H9 (cell line): ENCODE measurements at regions not wholly inside any gene's neighbourhood (a gene's known extent, or its start where the extent isn't known, plus 50 kb on each side); places are given as distances from the start of the nearest gene placed in this dataset.

Experiments
- DNase-seq: peaks from one replicate; pipeline ENCODE4 v3.0.0-alpha.2; 2017
- H2AFZ ChIP-seq: one replicate; pipeline ENCODE4 v1.6.1; 2013; ENCODE audit warnings: mild to moderate bottlenecking, low read length, control low read depth, moderate library complexity
- H2AK5ac ChIP-seq: 2 replicates; pipeline ENCODE4 v1.6.1; 2013; ENCODE audit warnings: low read length, control low read depth, mixed read lengths; ENCODE audit not compliant: insufficient read length
- H2BK120ac ChIP-seq: one replicate; pipeline ENCODE4 v1.6.1; 2013; ENCODE audit warnings: low read depth, mild to moderate bottlenecking, low read length, control low read depth, inconsistent platforms; ENCODE audit not compliant: poor library complexity, severe bottlenecking
- H2BK12ac ChIP-seq: 2 replicates; pipeline ENCODE4 v1.6.1; 2013; ENCODE audit warnings: low read length, control low read depth, mixed read lengths, low read depth; ENCODE audit not compliant: insufficient read length
- H2BK15ac ChIP-seq: 2 replicates; pipeline ENCODE4 v1.6.1; 2013; ENCODE audit warnings: low read depth, low read length, control low read depth
- H2BK20ac ChIP-seq: one replicate; pipeline ENCODE4 v1.6.1; 2013; ENCODE audit warnings: low read depth, mild to moderate bottlenecking, low read length, control low read depth, inconsistent platforms; ENCODE audit not compliant: poor library complexity, severe bottlenecking
- H2BK5ac ChIP-seq: 2 replicates; pipeline ENCODE4 v1.6.1; 2013; ENCODE audit warnings: low read length, control low read depth, mixed read lengths; ENCODE audit not compliant: insufficient read length
- H3K14ac ChIP-seq: 2 replicates; pipeline ENCODE4 v1.6.1; 2013; ENCODE audit warnings: low read length, control low read depth; ENCODE audit not compliant: insufficient read depth
- H3K18ac ChIP-seq: 2 replicates; pipeline ENCODE4 v1.6.1; 2013; ENCODE audit warnings: low read depth, mild to moderate bottlenecking, mixed read lengths, low read length, control low read depth; ENCODE audit not compliant: insufficient read length
- H3K23ac ChIP-seq: 2 replicates; pipeline ENCODE4 v1.6.1; 2013; ENCODE audit warnings: low read length, control low read depth, mixed read lengths, low read depth; ENCODE audit not compliant: insufficient read length
- H3K23me2 ChIP-seq: 2 replicates; pipeline ENCODE4 v1.6.1; 2013; ENCODE audit warnings: low read depth, mild to moderate bottlenecking, mixed read lengths, low read length, control low read depth; ENCODE audit not compliant: insufficient read length, poor library complexity, severe bottlenecking
- H3K27ac ChIP-seq: 2 replicates; pipeline ENCODE4 v1.5.1; 2013; ENCODE audit warnings: low read length, control low read depth, mixed read lengths, low read depth; ENCODE audit not compliant: insufficient read length
- H3K27me3 ChIP-seq: 2 replicates; pipeline ENCODE4 v1.6.1; 2013; ENCODE audit warnings: low read length, control low read depth, inconsistent platforms; ENCODE audit not compliant: insufficient read depth
- H3K4ac ChIP-seq: 2 replicates; pipeline ENCODE4 v1.6.1; 2013; ENCODE audit warnings: low read depth, mild to moderate bottlenecking, control low read depth, inconsistent platforms, low read length, moderate library complexity
- H3K4me1 ChIP-seq: 2 replicates; pipeline ENCODE4 v1.6.1; 2013; ENCODE audit warnings: low read length, control low read depth, inconsistent platforms; ENCODE audit not compliant: insufficient read depth
- H3K4me2 ChIP-seq: 2 replicates; pipeline ENCODE4 v1.6.1; 2013; ENCODE audit warnings: low read length, control low read depth, mixed read lengths; ENCODE audit not compliant: insufficient read length, insufficient read depth
- H3K56ac ChIP-seq: 2 replicates; pipeline ENCODE4 v1.6.1; 2013; ENCODE audit warnings: low read depth, mild to moderate bottlenecking, mixed read lengths, low read length, control low read depth; ENCODE audit not compliant: insufficient read length
- H3K79me1 ChIP-seq: 2 replicates; pipeline ENCODE4 v1.6.1; 2013; ENCODE audit warnings: low read depth, mild to moderate bottlenecking, moderate library complexity, low read length, control low read depth, inconsistent platforms; ENCODE audit not compliant: insufficient read depth, poor library complexity, severe bottlenecking
- H3K79me2 ChIP-seq: 2 replicates; pipeline ENCODE4 v1.6.1; 2013; ENCODE audit warnings: low read length, control low read depth, inconsistent platforms; ENCODE audit not compliant: insufficient read depth
- H3K9ac ChIP-seq: 2 replicates; pipeline ENCODE4 v1.6.1; 2013; ENCODE audit warnings: low read length, control low read depth, mixed read lengths; ENCODE audit not compliant: insufficient read length; ENCODE audit errors: extremely low read depth
- H3K9me3 ChIP-seq: one replicate; pipeline ENCODE4 v1.6.1; 2013; ENCODE audit warnings: low read depth, low read length, inconsistent platforms; ENCODE audit not compliant: control insufficient read depth
- H3T11ph ChIP-seq: one replicate; pipeline ENCODE4 v1.6.1; 2013; ENCODE audit warnings: mild to moderate bottlenecking, low read length, control low read depth, inconsistent platforms
- H4K20me1 ChIP-seq: one replicate; pipeline ENCODE4 v1.6.1; 2013; ENCODE audit not compliant: control insufficient read depth, insufficient read length, insufficient read depth
- H4K5ac ChIP-seq: 2 replicates; pipeline ENCODE4 v1.6.1; 2013; ENCODE audit warnings: low read depth, mild to moderate bottlenecking, mixed read lengths, low read length, control low read depth; ENCODE audit not compliant: insufficient read length
- H4K8ac ChIP-seq: replicated peaks from 2 replicates; pipeline ENCODE4 v1.6.1; 2013; ENCODE audit warnings: low read length, control low read depth, mixed read lengths, low read depth; ENCODE audit not compliant: insufficient read length
- H4K91ac ChIP-seq: 2 replicates; pipeline ENCODE4 v1.6.1; 2013; ENCODE audit warnings: low read depth, mild to moderate bottlenecking, moderate library complexity, mixed read lengths, low read length, control low read depth; ENCODE audit not compliant: insufficient read length
- H3K27ac Mint-ChIP-seq, 3 experiments: 2 replicates in 2 of 3; 3 replicates in 1 of 3; pipeline ENCODE4 v1.8.0; 2020 to 2021; ENCODE audit warnings: mixed read lengths in 3 of 3, mild to moderate bottlenecking in 1 of 3, moderate library complexity in 1 of 3
- H3K27me3 Mint-ChIP-seq: 2 replicates; pipeline ENCODE4 v1.8.0; 2021; ENCODE audit warnings: low read depth, mild to moderate bottlenecking, moderate library complexity, mixed read lengths
- H3K36me3 Mint-ChIP-seq, 3 experiments: 2 replicates in 2 of 3; 3 replicates in 1 of 3; pipeline ENCODE4 v1.8.0; 2020 to 2021; ENCODE audit warnings: low read depth in 3 of 3, mixed read lengths in 3 of 3; ENCODE audit not compliant: insufficient read depth in 1 of 3
- H3K4me1 Mint-ChIP-seq, 2 experiments: 2 replicates each; pipeline ENCODE4 v1.8.0; 2020; ENCODE audit warnings: mixed read lengths in 2 of 2
- H3K4me3 Mint-ChIP-seq, 2 experiments: 2 replicates in 1 of 2; 3 replicates in 1 of 2; pipeline ENCODE4 v1.8.0; 2020 to 2021; ENCODE audit warnings: mild to moderate bottlenecking in 2 of 2, mixed read lengths in 2 of 2, moderate library complexity in 1 of 2
- H3K9me3 Mint-ChIP-seq, 2 experiments: 2 replicates in 1 of 2; 3 replicates in 1 of 2; pipeline ENCODE4 v1.8.0; 2020; ENCODE audit warnings: mild to moderate bottlenecking in 2 of 2, mixed read lengths in 2 of 2, moderate library complexity in 1 of 2
- CTCF ChIP-seq: fragments of 200-600 bp; sonication (generic); conservative IDR thresholded peaks from 3 replicates; pipeline ENCODE4 v1.8.0; 2021; ENCODE audit warnings: antibody characterized with exemption, mild to moderate bottlenecking

GRCh38 chr5:165906871-165907270, 2384.6 kb upstream of the WWC1 start:
- Histone ChIP-seq H2AK5ac (no peak overlapping the region), H3K9ac (no peak overlapping the region), H3K27me3 (no peaks in the 10 kb centered on the region), H4K5ac (no peak overlapping the region), H3K9me3 (no peaks in the 10 kb centered on the region), H4K91ac (no peak overlapping the region), H3T11ph (no peak overlapping the region), H3K4me1 (no peaks in the 10 kb centered on the region), H2BK12ac (no peak overlapping the region), H2BK20ac (no peak overlapping the region), H4K20me1 (no peaks in the 10 kb centered on the region), H2BK15ac (no peak overlapping the region), H3K56ac (no peak overlapping the region), H3K4me2 (no peak overlapping the region), H2BK5ac (no peak overlapping the region), H2AFZ (no peak overlapping the region), H3K23me2 (no peaks in the 10 kb centered on the region), H3K79me2 (no peaks in the 10 kb centered on the region), H3K79me1 (no peaks in the 10 kb centered on the region), H3K27ac (no peak overlapping the region), H3K23ac (no peak overlapping the region), H3K4ac (no peak overlapping the region), H3K18ac (no peak overlapping the region), H2BK120ac (no peak overlapping the region), H3K14ac (no peak overlapping the region), H4K8ac (no peak overlapping the region)
- Mint-ChIP-seq H3K36me3 (peaks cover 4 to 13% (median 8%) of the 10 kb centered on the region in 3 experiments; a peak in 5 of 7 replicates), H3K9me3 (peaks cover 4 to 17% of the 10 kb centered on the region in 2 experiments; a peak in 4 of 5 replicates), H3K27me3 (no peaks in the 10 kb centered on the region), H3K27ac (no peak overlapping the region), H3K4me1 (no peaks in the 10 kb centered on the region), H3K4me3 (no peak overlapping the region)
- no peak for DNase-seq
- no peak for TF ChIP-seq CTCF
